ENCODE measurements at regions not wholly inside any gene's neighbourhood (a gene's known extent, or its start where the extent isn't known, plus 50 kb on each side); places are given as distances from the start of the nearest gene placed in this dataset.

GRCh38 chr18:51370996-51371395 is 173.5 kb upstream of the MEX3C start:
- Histone ChIP-seq H4K20me1 (ENCODE audit: insufficient read depth, low read length) (no peaks in the 10 kb centered on the region), H3K36me3 (replicated peaks in 1 of 2; ENCODE audit: control insufficient read depth in 1 of 2, insufficient read depth in 2 of 2, low read length in 2 of 2) (no peaks in the 10 kb centered on the region), H3K27me3 (ENCODE audit: control insufficient read depth in 1 of 2, insufficient read depth in 2 of 2, low read length in 2 of 2) (no peaks in the 10 kb centered on the region), H3K4me2 (ENCODE audit: low read depth, low read length) (no peak overlapping the region), H3K4me1 (ENCODE audit: insufficient read depth, low read length) (no peaks in the 10 kb centered on the region), H3K4me3 (replicated peaks in 1 of 3; ENCODE audit: insufficient read depth in 1 of 3, low read depth in 2 of 3, low read length in 3 of 3) (no peak overlapping the region), H2AFZ (ENCODE audit: low read length) (no peak overlapping the region), H3K9me3 (ENCODE audit: low read length) (no peaks in the 10 kb centered on the region), H3K79me2 (ENCODE audit: insufficient read depth, low read length) (no peaks in the 10 kb centered on the region), H3K27ac (ENCODE audit: extremely low read length, insufficient read depth, low read length) (no peak overlapping the region), H3K9ac (ENCODE audit: insufficient read depth, low read depth, low read length) (no peak overlapping the region)
- ChIA-PET CTCF (ENCODE audit: low intra/inter-chr PET ratio, low total read pairs) (no interaction called here), POLR2A (no interaction called here)
- ATAC-seq (no peak), DNase-seq (ENCODE audit: low spot score) (no peak), FAIRE-seq (no peak)
- in situ Hi-C loops (cut with HindIII; ENCODE audit: extremely low pct_ligation_motif_present, low pct_unique_long_range_greater_than_20kb) (no loop called here), intact Hi-C loops (cut with micrococcal nuclease; ENCODE audit: unreplicated experiment) (no loop called here)
- WGBS (ENCODE audit: low lambda C conversion rate), result 53% methylated on average over 3 of the region's 3 CpGs
- TF ChIP-seq ZNF576 (CRISPR knock-in tag; IDR thresholded peaks at IDR 0.05), result no peak
- TF ChIP-seq U2AF1 (optimal IDR thresholded peaks at IDR 0.05; ENCODE audit: low read depth, low read length), result no peak
- TF ChIP-seq HNRNPLL (IDR thresholded peaks at IDR 0.05; ENCODE audit: low read depth, low read length, poor library complexity, severe bottlenecking), result no peak
- no peak for TF ChIP-seq ZBTB42 (CRISPR knock-in tag; IDR thresholded peaks at IDR 0.05)
- TF ChIP-seq KLF12 (CRISPR knock-in tag; IDR thresholded peaks at IDR 0.05; ENCODE audit: borderline replicate concordance), result no peak
- no peak for TF ChIP-seq ZBTB8A (CRISPR knock-in tag; IDR thresholded peaks at IDR 0.05; ENCODE audit: borderline replicate concordance, low read depth)
- TF ChIP-seq PRDM10 (CRISPR knock-in tag; IDR thresholded peaks at IDR 0.05; ENCODE audit: low read depth), result no peak
- no TSS peak for BruUV-seq (replicated peaks)

All from HepG2 (cell line).